ENCODE measurements at regions not wholly inside any gene's neighbourhood (a gene's known extent, or its start where the extent isn't known, plus 50 kb on each side); places are given as distances from the start of the nearest gene placed in this dataset.

DNA sequence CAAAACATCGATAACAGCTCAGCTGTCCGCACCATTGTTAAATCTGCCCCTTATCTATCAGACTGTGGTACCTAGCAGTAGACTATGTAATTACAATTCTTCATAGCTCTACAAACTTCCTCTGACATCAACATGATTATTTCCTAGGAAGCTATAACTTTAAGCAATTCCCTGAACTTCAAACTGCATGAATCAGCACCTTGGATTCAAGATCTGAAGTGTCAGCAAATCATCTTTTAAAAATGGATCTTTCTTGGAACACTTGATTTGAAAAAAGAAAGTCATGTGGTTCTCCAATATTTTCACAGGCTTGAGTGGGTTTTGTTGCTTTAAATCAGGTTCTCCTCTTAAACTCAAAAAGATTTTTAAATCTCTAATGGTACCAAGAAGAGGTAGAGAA lies 680.7 kb upstream of the LMCD1 start:
- TF ChIP-seq, protein P1, sequence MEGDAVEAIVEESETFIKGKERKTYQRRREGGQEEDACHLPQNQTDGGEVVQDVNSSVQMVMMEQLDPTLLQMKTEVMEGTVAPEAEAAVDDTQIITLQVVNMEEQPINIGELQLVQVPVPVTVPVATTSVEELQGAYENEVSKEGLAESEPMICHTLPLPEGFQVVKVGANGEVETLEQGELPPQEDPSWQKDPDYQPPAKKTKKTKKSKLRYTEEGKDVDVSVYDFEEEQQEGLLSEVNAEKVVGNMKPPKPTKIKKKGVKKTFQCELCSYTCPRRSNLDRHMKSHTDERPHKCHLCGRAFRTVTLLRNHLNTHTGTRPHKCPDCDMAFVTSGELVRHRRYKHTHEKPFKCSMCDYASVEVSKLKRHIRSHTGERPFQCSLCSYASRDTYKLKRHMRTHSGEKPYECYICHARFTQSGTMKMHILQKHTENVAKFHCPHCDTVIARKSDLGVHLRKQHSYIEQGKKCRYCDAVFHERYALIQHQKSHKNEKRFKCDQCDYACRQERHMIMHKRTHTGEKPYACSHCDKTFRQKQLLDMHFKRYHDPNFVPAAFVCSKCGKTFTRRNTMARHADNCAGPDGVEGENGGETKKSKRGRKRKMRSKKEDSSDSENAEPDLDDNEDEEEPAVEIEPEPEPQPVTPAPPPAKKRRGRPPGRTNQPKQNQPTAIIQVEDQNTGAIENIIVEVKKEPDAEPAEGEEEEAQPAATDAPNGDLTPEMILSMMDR (IDR thresholded peaks at IDR 0.05; ENCODE audit: insufficient read depth, low read length, poor library complexity, severe bottlenecking) = no peak
- H3K27me3 ChIP-seq (replicated peaks; ENCODE audit: control insufficient read depth, insufficient read depth, low read length) = no peaks in the 10 kb centered on the region
- no peak overlapping the region for H3K4me3 ChIP-seq (replicated peaks; ENCODE audit: low read depth, low read length)
- DNase-seq (ENCODE audit: extremely low read depth, insufficient read length) = no peak
- H3K36me3 ChIP-seq (ENCODE audit: control insufficient read depth, insufficient read depth, low read length) = no peaks in the 10 kb centered on the region

DNA sequence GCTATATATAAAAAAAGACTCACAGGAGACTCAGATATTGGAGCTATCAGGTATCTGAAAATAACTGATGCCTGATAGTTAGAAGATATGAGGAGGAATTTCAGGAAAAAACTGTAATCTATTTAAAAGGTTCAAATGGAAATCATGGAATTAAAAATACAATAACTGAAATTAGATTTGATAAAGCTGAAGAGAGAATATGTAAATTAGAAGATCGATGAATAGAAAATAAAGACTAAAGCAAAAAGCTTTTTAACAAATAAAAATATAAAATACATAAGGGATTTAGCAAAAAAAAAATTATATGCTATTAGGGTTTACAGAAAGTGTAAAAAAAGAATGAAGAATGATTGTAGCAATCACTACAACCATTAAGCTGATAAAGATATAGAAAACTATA lies 679.8 kb upstream of the LMCD1 start:
- Histone ChIP-seq H3K4me3 (replicated peaks; ENCODE audit: low read depth, low read length) (no peak overlapping the region), H3K27me3 (replicated peaks; ENCODE audit: control insufficient read depth, insufficient read depth, low read length) (no peaks in the 10 kb centered on the region), H3K36me3 (ENCODE audit: control insufficient read depth, insufficient read depth, low read length) (no peaks in the 10 kb centered on the region)
- no peak for DNase-seq (ENCODE audit: extremely low read depth, insufficient read length)
- TF ChIP-seq, protein P1 (IDR thresholded peaks at IDR 0.05; ENCODE audit: insufficient read depth, low read length, poor library complexity, severe bottlenecking) = no peak

DNA sequence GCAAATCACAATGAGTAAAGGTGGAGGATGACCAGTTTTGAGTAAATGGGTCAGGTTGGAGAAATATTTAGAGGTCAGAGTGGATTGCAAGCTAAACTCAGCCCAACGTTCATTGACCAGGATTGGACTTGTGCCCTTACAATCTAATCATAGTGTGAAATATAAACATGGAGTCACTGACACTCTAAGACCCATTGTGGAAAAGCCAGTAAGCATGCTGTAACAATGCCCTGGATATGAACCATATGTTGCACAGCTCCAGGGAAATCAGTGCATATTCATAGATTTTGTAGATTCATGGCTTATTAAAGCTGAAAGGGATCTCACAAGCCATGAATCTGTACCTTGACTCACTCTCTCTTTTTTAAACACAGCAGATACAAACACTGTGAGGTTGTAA lies 660.2 kb upstream of the LMCD1 start:
- no peaks in the 10 kb centered on the region for H3K27me3 ChIP-seq (replicated peaks; ENCODE audit: control insufficient read depth, insufficient read depth, low read length)
- H3K36me3 ChIP-seq (ENCODE audit: control insufficient read depth, insufficient read depth, low read length) = no peaks in the 10 kb centered on the region
- no peak for DNase-seq (ENCODE audit: extremely low read depth, insufficient read length)
- no peak overlapping the region for H3K4me3 ChIP-seq (replicated peaks; ENCODE audit: low read depth, low read length)
- TF ChIP-seq, protein P1 (IDR thresholded peaks at IDR 0.05; ENCODE audit: insufficient read depth, low read length, poor library complexity, severe bottlenecking) = no peak

DNA sequence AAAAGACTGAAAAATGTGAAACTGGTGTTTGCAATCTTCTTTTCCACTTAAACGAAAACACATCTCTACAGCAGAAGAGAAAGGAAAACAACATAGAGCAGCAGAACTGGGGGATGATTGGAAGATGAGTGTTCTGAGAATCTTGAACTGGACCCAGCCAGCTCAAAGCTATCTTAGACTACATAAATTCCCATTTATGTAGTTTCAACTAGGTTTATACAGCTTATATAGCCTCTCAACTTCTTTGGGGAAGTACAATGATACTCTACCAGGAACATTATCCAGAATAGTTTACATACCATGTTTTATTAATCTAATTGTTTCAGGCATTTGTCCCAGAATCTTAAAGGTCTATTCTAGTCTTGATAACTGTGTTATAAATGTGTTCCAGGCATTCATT lies 658.2 kb upstream of the LMCD1 start:
- TF ChIP-seq, protein P1 (IDR thresholded peaks at IDR 0.05; ENCODE audit: insufficient read depth, low read length, poor library complexity, severe bottlenecking) = no peak
- H3K4me3 ChIP-seq (replicated peaks; ENCODE audit: low read depth, low read length) = no peak overlapping the region
- H3K27me3 ChIP-seq (replicated peaks; ENCODE audit: control insufficient read depth, insufficient read depth, low read length) = no peaks in the 10 kb centered on the region
- no peak for DNase-seq (ENCODE audit: extremely low read depth, insufficient read length)
- H3K36me3 ChIP-seq (ENCODE audit: control insufficient read depth, insufficient read depth, low read length) = no peaks in the 10 kb centered on the region

DNA sequence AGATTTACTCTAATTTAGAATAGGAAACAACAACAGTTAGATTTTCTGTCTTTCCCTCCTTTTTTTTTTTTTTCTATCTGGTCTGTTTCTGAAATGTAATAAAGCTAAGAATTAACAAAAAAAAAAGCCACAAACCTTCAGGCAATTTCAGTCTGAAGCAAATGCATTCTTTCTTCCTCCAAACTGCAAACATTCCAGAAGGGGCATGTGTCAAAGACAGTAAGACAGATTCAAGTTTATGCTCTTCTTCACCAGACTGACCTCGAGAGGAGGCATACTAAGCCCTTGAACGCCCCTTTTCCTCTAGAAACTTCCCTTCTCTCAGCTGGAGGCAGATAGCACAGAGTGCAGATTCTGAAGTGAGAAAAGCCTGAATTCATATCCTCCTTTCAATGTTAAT lies 654.6 kb upstream of the LMCD1 start:
- no peak for DNase-seq (ENCODE audit: extremely low read depth, insufficient read length)
- TF ChIP-seq, protein P1 (IDR thresholded peaks at IDR 0.05; ENCODE audit: insufficient read depth, low read length, poor library complexity, severe bottlenecking) = no peak
- no peaks in the 10 kb centered on the region for H3K27me3 ChIP-seq (replicated peaks; ENCODE audit: control insufficient read depth, insufficient read depth, low read length)

DNA sequence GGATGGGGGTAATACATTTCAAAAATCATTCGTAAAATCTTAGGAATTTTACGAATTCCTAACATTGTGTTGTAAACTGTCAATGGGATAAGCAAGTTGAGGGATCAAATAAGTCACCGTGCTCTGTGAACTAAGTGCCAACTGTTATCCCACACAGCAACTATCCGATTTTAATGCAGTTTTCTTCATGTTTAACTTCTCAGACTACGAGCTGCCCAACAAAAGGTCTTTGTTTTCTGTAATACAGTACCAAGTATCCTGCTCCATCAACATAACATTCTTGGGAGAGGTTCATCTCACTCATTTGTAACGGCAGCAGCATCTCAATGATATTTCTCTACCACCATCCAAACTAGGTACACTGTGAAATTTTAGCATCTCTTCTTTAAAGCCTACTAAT lies 654.1 kb upstream of the LMCD1 start:
- no peaks in the 10 kb centered on the region for H3K27me3 ChIP-seq (replicated peaks; ENCODE audit: control insufficient read depth, insufficient read depth, low read length)
- no peak overlapping the region for H3K4me3 ChIP-seq (replicated peaks; ENCODE audit: low read depth, low read length)
- TF ChIP-seq, protein P1 (IDR thresholded peaks at IDR 0.05; ENCODE audit: insufficient read depth, low read length, poor library complexity, severe bottlenecking) = no peak
- DNase-seq (ENCODE audit: extremely low read depth, insufficient read length) = no peak
- no peaks in the 10 kb centered on the region for H3K36me3 ChIP-seq (ENCODE audit: control insufficient read depth, insufficient read depth, low read length)

More for the DNA sequence above, 654.6 kb upstream of the LMCD1 start:
- Histone ChIP-seq H3K4me3 (replicated peaks; ENCODE audit: low read depth, low read length) (no peak overlapping the region), H3K36me3 (ENCODE audit: control insufficient read depth, insufficient read depth, low read length) (no peaks in the 10 kb centered on the region)
